Stimulated activated CD8-positive, alpha-beta memory T cell treated with anti-CD3 and anti-CD28 coated beads, Interleukin-15, amount 100 ng/mL, for 4 hours (primary cell): ENCODE measurements at regions not wholly inside any gene's neighbourhood (a gene's known extent, or its start where the extent isn't known, plus 50 kb on each side); places are given as distances from the start of the nearest gene placed in this dataset.
A peak's percentile ranks its signal among the peaks of the same experiment; 100 is the strongest.

Experiments used
- DNase-seq, 2 donors: peaks; one replicate each; pipeline ENCODE4 v3.0.0-alpha.2; 2020; ENCODE audit warnings: low read depth in 2 of 2

DNA sequence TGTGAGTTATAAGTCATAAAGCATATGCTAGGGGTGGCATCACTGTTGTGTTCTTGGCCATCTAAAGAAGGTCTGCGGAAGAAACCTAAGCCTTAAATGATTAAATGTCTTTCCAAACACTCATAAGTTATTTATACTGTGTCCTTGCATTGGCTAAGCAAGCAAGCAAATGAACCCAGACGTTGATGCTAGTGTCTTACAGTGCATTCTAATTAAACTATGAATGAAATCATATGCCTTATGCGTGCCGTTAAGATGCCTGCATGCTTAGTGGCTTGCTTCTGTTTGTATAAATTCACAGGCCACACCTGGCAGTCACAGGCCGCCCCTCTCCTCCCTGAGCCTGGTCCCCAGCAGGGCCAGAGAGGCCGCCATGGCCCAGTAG is 49.9 kb downstream of the RIN2 start:
- no peak for DNase-seq

DNA sequence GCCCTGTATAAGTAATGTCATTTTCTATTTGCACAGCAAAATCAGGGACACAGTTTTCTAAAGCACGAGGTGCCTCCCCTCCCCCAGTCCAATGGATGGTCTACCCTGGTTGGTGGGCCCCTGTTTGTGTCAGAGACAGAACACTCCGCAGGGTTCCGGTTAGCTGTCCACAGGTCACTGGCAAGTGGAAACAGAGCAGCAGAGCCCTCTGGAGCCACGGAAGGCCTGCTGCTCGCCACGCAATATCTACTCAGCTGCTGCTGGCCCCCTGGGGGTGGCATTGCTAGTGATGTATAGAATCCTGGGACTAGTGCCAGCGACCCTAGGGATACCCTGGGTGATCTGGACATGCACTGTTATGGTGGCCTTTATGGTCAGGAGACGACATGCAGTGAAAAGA is 50.4 kb downstream of the RIN2 start:
- DNase-seq, result no peak

DNA sequence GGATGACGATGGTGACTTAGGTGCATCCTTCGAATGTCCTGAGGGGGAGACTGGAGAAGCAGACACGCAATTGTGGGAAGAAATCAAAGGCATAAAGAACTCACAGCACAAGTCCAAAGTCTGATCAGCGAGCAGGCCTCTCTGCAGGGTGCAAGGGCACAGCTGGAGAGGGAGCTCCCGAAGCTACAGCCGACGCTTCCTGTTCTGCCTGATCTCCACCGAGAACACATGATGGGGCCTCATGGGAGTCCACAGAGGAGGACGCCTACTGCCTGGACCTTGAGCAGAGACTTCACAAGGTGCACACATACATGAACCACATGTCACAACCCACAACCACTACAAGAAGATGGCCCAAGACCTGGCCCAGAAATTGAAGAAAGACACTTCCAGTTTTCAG is 51.4 kb downstream of the RIN2 start:
- no peak for DNase-seq

DNA sequence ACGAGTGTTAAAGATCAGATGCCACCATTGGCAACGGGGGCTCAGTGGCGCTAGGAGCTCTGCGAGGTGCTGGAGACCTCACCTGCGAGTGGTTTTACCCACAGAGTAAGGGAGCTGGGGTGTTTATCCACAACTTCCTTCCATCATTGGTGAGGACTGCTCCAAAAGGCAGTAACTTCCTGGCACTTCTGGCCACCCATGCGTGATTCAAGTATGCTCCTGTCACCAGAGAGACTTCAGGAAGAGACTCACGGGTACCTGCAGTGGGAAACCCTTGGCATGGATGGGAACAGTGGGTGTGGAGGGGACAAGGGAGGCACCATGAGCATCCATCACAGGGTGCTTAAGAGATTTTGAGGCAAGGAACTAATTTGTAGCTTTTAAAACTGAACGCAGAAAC is 53.2 kb downstream of the RIN2 start:
- DNase-seq, result no peak

DNA sequence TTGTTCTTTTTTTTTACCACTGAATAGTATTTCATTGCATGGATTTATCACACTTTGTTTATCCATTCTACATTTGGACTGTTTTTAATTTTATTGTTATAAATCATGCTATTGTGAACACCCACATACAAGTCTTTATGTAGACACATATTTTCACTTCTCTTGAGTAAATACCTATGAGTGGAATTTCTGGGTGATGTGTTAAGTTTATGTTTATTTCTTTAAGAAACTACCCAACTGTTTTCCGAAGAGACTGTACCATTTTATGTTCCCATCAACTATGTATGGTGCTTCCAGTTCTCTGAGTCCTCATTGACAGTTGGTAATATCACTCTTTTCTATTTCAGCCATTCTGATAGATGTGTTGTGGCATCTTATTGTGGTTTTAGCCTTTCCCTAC is 54.0 kb downstream of the RIN2 start:
- DNase-seq, result no peak

DNA sequence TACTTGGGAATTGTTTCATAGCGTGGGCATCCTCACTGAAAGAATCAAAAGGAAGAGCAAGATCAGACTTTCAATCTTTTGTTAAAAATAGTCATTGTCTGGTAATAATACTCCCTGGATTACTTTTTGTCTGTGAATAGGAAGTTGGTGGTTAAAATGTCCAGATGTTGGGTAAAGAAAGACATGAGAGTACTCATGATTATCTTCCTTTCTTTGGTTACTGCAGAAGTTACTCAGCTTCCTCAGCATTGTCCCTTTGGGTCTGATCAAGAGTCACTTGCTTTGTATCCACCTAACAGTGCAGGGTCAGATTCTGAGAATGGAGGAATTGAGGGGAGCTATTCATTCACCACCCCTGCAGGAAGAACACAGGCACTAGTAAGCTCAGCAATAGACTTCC is 54.6 kb downstream of the RIN2 start:
- DNase-seq, result no peak

DNA sequence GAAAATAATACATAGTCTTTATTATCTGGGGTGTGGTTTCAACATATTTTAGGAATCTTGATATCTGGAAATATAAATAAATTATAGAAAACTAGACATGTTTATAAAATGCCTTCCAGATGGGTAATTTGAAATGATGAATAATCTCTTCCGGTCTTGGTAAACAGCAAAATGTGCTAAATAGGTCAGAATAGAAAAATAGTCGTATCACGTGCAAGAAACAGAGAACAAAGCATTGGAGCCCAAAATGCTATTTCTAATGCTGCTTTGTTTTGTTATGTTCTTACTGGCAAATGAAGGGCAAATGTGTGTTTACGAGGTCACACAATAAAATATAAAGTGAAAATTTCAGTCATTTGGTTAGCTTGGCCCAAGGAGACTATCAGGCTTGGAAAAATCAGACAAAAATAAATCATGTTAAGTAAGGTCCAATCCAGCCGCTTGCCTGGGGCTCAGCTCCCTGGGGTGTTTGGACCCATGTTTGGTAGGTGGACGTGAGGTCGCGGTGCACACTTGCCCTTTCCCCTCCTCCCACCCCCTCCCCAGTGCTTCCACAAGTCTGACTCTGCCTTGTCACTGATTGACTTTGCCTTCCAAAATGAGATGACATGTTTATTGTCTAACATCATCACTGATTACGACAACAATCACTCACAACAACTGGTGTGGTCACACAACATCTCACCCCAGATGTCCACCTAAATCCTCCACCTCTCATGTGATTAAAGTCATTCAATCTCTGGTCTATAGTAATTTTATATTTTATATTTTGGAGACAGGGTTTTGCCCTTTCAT is 56.0 kb downstream of the RIN2 start:
- no peak for DNase-seq

DNA sequence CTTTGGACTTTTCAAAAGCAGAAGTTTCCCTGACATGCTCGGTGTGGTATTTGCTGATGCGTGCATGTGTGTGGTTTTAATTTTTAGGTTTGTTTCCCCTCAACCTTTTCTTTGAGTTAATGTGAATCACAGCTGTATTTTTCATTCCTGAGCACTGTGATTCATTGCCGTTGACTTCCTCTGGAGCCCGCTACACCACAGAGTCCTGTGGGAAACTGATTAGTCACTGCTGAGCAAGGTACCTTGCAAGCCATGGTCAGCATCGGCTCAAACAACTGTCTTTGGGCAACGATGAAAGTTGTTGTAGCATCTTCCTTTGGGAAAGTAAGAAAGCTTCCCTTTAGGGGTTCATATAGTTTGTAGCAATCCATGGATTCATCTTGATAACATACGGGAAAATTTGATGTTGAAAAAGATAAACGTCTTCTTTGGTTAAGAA is 57.5 kb downstream of the RIN2 start:
- no peak for DNase-seq

DNA sequence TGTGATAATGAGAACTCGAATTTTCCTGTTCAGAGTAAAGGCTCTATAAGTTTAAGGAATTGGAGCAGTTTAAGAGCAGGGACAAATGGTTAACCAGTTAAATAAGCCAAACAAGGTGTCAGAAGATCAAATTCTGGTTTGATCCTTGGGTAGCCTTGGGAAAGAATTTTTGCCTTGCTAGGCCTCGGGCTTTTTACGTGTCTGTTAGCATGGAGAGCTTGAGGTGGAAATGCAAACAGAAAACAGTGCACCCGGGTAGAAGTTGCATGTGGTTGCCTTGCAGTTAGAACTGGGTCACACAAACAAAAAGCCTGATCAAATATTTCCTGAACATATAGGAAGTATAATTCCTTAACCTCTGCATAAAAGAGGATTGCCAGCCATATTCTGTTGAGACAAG is 58.3 kb downstream of the RIN2 start:
- no peak for DNase-seq

DNA sequence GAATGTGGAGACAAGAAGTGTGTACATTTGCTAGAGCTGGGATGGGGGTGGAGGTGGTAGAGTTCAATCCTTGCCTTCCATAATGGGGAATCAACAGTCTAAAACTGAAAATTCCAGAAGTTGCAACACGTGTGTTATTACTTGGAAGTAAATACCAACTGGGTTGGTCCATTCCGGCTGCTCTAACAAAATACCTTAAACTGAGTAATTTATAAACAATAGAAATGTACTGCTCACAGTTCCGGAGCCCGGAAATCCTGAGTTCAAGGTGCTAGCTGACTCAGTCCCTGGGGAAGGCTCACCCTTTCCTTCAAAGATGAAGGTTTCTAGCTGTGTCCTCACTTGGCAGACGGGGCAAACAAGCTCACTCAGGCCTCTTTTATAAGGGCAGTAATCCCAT is 59.0 kb downstream of the RIN2 start:
- DNase-seq, result no peak

DNA sequence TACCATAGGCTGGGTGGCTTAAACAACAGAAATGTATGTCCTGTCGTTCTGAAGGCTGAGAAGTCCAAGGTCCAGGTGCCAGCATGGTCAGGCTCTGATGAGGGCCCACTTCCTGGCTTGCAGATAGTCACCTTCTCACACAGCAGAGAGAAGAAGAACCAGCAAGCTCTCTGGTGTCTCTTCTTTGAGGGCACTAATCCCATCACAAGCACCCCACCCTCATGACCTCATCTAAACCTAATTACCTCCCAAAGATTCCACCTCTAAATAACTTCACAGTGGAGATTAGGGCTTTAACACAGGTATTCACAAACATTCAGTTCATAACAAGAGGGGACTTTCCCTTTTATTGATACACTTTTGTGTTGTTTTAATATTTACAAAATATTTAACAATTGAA is 61.1 kb downstream of the RIN2 start:
- no peak for DNase-seq

DNA sequence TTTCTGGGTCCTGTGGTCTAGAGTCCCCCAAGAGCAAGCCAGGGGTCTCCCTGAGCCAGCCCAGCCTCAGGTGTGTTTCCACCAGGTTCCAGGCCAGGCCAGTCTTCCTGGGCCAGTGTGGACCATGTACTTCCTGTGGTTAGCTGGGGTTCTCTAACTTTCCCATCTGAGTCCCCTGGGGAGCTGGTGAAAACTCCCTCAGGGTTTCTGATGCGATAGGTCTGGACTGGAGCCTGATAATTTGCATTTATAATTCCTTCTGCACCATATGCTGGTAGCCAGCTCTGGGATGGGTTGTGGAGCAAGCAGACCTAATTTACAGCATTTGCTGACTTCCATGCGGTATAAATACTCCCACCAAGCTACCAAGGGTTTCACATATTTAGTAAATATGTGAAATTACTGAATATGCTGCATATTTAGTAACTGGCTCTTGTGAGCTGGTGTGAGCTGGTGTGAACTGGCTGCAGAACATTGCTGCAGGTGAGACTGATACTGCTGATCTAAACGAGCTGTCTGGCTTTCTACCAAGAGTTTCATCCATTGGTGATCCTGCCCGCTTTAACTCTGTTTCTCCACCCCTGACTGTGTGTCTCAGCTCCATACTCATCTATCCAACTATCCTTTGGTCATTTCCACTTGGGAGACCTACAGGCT is 62.6 kb downstream of the RIN2 start:
- no peak for DNase-seq

DNA sequence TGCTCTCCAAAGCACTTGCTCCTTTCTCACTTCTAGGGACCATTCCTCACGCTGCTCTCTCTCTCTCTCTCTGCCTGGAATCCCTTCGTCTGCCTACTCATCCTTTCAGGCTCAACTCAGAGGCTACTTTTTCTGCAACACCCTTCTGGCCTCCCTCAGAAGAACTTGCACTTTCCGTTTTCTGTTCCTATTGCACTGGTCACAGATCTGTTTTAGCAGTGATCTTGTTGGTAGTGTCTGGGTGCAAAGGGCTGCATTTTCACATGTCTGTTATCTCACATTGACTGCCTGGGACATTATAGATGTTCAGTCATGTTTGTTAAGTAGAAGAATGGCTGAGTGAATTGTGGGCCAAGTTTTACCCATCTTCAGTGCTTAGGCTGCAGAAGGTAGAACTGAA is 63.5 kb downstream of the RIN2 start:
- DNase-seq, result no peak

DNA sequence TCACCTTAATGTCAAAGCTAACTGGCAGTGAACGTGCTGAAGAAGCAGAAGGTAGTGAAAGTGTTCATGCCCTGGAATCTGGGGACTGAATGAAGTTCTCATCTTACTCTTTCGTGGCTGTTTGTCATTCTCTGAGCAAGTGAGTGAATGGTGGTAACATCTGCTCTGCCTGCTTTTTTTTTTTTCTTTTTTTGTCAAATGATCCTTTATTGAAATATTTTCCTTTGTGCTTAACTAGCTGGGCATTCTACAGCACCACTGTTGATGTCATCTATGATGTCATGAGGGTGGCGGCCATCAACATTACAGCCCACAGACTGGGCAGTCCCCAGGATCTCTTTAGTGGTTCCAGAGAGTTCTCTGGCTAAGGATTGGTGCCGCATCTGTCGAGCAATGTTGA is 65.2 kb downstream of the RIN2 start:
- DNase-seq, result no peak

DNA sequence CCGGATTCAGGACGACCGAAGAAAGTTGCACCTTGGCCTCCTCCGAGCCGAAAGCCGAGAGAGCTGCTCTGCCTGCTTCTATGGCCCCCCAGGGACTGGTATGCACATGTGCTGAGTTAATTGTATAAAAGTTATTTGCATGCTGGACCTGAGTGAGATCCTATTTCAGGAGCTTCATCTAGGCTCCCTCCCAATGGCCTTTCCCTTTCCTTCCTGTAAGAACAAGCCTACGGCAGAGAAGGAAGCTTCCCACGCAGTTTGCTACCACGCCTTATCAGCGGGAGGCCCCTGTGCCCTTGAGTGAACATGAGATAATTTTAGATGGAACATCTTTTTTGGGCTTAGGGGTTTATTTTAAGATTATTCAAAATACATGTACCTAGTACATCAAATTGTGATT is 65.9 kb downstream of the RIN2 start:
- no peak for DNase-seq

DNA sequence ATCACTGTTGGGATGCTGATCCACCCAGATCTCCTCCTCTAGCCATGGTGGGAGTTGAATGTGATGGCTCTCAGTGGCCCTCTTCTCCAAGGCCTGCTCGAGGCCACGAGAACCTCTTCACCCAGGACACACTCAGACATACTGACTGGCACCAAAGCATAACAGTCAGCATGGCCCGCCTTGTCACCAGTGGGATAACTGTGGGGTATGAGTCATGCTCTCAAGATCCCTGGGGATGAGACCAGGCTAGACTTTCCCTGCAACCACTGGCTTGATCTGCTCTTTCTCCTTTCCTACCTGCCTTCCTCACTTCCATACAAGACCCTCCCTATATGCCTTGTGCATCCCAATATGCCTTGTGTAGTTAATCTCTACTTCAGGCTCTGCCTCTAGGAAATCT is 66.8 kb downstream of the RIN2 start:
- DNase-seq, result no peak

DNA sequence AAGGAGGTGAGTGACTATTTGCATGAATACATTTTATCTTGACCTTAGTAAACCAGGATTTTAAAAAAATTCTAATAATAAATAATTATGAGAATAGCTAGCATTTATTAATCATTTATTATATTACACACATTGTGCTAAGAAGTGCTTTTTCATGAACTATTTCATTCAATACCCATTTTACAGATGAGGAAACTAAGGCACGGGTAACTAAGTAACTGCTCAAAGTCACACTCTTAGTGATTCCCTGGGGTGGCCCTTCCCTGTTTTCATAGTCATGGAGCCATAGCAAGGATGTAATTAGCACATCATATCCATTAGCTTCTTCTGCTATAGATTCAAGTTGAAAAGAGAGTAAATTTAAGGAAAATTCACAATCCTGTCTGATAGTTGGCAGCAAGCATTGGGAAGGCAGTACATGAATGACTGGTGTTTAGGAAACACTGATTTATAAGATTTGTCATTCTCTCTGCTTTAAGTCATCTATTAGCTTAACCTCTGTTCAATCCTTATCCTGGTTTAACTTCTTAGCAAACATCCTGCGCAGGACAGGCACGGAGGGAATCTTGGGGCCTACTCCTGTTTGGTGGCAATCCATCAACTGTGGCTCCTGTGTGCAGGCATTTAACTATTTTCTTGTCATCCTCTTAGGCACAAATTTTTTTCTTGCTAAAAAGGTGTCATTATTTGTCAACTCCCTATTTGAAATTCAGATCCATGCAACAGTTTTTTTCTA is 68.3 kb downstream of the RIN2 start:
- no peak for DNase-seq

DNA sequence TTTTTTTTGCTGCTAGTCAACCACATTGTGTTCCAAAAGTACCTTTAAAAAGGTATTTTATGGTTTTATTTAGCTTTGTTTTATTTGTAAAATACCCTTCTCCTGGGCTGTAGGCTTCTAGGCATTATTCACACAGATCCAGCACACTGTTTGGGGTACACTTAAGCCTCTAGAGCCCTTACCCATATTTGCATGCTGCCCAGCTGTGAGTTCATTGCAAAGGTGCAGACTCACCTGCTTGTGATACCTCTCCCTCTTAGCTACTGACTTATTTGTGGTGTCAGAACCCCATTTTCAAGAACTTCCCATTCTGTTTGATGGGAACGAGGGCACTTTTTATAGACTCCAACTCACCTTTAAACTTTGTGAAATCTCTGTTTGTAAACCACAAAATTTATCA is 69.8 kb downstream of the RIN2 start:
- DNase-seq, result no peak

DNA sequence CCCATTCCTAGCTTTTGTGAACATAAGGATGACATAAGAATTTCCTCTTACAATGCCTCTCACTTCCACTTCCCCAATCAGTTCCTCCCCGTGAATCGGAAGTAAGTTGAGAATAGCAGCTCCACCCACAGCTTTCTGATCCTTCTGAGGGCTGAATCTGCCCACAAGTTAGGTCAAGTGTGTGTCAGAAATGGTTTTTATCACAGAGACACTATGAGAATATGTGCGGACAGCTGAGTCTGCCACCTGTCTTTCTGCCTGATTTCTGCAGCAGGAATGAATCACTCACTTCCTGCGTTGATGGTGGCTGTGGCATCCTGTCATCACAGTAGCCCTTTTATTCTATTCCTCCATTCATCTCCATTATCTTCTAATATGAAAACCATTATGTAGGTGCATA is 70.2 kb downstream of the RIN2 start:
- peak in 1 of 2 donors; percentile 3 for DNase-seq

DNA sequence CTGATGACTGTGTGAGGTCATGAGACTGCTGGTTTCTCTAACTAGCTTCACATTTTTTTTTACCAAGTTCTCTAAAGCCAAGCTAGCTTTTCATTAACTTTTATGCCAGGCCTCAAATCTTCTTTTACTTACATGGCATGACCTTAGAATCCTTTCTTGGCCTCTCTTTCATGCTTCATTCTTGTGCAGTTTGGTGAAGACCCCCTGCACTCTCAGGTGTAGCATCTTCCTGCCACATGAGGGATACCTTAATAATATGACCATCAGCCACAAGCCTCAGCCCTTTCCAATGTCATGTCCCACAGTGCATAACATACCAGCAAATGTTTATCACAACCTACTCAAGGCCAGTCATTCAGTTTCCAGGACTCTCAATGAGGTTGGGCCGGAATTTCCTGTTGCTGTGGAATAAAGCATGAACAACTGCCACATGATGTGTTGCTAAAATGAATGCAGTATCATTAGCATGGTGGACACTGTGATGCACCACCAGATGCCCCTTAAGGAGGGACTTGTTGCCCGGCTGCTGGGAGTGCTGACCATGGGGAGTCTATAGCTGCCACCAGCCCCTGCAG is 72.2 kb downstream of the RIN2 start:
- no peak for DNase-seq

DNA sequence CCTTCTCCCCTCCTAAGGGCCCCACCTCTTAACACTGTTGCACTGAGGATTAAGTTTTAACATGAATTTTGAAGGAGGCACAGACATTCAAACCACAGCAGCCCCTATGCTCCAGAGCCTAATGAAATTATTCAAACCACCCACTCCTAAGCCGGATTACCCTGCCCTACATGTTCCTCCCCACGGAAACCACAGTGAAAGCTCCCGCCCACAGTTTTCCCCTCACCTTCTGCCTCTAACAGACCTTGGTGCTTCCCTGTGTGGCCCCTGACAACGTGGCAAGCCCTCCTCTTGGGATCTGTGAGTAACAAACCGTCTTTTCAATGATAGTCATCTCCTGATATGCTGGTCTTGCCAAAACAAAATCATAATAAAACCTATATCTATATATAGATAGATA is 74.8 kb downstream of the RIN2 start:
- peak in 1 of 2 donors; percentile 27 for DNase-seq

DNA sequence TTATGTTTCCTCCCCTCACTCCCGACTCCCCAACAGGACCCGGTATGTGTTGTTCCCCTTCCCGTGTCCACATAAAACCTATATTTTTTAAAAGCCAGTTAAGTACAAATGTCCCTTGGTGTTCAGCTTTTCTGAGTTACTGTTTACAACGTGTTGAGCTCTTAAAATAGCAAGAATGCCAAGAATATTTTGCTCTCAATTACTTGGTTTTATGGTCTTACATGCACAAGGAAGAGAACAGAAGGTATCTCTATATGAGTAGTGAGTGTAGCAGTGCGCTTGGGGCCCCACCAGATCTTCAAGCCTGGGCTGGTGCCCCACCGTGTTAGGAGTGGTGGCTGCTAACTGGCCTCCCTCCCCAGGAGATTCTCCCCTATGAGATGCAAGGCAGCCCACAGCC is 75.3 kb downstream of the RIN2 start:
- DNase-seq, result no peak

DNA sequence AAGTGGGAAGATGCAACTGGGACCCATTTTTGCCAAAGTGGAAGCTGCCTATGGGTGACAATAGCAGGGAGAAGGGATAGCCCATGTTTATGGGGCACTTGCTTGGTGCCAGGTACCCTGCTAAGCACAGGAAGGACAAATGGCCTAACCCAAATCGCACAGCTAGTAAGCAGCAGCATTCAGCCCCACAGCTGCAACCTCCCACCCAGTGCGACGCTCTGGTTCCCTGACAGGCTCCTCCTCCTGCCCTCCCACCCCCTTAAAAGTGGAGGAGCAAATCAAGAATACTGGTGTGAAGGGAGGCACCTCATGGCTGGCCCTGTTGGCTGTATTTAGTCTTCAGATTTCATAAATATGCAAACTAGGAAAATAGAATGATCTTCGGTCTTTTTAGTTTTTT is 76.2 kb downstream of the RIN2 start:
- no peak for DNase-seq
